HEK293 (cell line): ENCODE measurements at regions not wholly inside any gene's neighbourhood (a gene's known extent, or its start where the extent isn't known, plus 50 kb on each side); places are given as distances from the start of the nearest gene placed in this dataset.
A peak's percentile ranks its signal among the peaks of the same experiment; 100 is the strongest.

Experiments used
- CTCF ChIA-PET: fragments of 350-600 bp; formaldehyde crosslinking; extraction: SDS; loops from one replicate; lab custom pipeline; 2021; ENCODE audit warnings: antibody characterized with exemption; lab: Yijun Ruan, JAX
- POLR2A ChIA-PET: fragments of 300-600 bp; formaldehyde crosslinking; extraction: SDS; loops from one replicate; lab custom pipeline; 2020; ENCODE audit warnings: antibody characterized with exemption, inconsistent platforms; lab: Yijun Ruan, JAX
- H3K27ac ChIP-seq: fragments of 200-500 bp; sonication (Bioruptor generic); 2 replicates; pipeline ENCODE4 v1.5.1; 2014; ENCODE audit warnings: low read depth, low read length, control low read depth, inconsistent platforms; ENCODE audit errors: extremely low read depth
- H3K36me3 ChIP-seq, 2 experiments: fragments of 200-500 bp in 1 of 2; sonication (Bioruptor generic) in 1 of 2; 1 replicate in 1 of 2; 2 replicates in 1 of 2; pipeline ENCODE4 v1.5.1; 2014 to 2017; ENCODE audit warnings: inconsistent platforms in 2 of 2, low read length in 2 of 2; ENCODE audit not compliant: control insufficient read depth in 2 of 2, insufficient read depth in 1 of 2
- H3K4me1 ChIP-seq: fragments of 200-500 bp; sonication (Bioruptor generic); 2 replicates; pipeline ENCODE4 v1.5.1; 2014; ENCODE audit warnings: mild to moderate bottlenecking, low read length, inconsistent platforms; ENCODE audit not compliant: control insufficient read depth, insufficient read depth
- H3K4me3 ChIP-seq: 2 replicates; pipeline ENCODE4 v1.5.1; 2011; ENCODE audit warnings: low read depth, mild to moderate bottlenecking, control low read depth, low read length, moderate library complexity
- H3K9me3 ChIP-seq: fragments of 200-500 bp; sonication (Bioruptor generic); 2 replicates; pipeline ENCODE4 v1.5.1; 2014; ENCODE audit warnings: low read depth, low read length, inconsistent platforms; ENCODE audit not compliant: control insufficient read depth, insufficient read depth
- AEBP2 ChIP-seq: fragments of 450-650 bp; formaldehyde crosslinking; IDR thresholded peaks from 2 replicates; pipeline ENCODE4 v1.5.1; 2016; ENCODE audit warnings: missing biosample characterization, missing genetic modification characterization, borderline replicate concordance
- CTCF ChIP-seq: fragments of 450-650 bp; formaldehyde crosslinking; IDR thresholded peaks from 2 replicates; pipeline ENCODE4 v1.5.1; 2016; ENCODE audit warnings: missing biosample characterization, missing genetic modification characterization
- ELK4 ChIP-seq: IDR thresholded peaks from 2 replicates; pipeline ENCODE4 v1.6.1; 2011; ENCODE audit warnings: mild to moderate bottlenecking, low read depth, low read length, borderline replicate concordance
- HIC1 ChIP-seq: fragments of 450-650 bp; formaldehyde crosslinking; IDR thresholded peaks from 2 replicates; pipeline ENCODE4 v1.5.1; 2016; ENCODE audit warnings: missing biosample characterization, missing genetic modification characterization
- IKZF3 ChIP-seq: fragments of 450-650 bp; IDR thresholded peaks from 2 replicates; pipeline ENCODE4 v1.5.0; 2018; ENCODE audit warnings: missing biosample characterization, mild to moderate bottlenecking, missing genetic modification characterization, moderate library complexity
- PATZ1 ChIP-seq: fragments of 450-650 bp; formaldehyde crosslinking; IDR thresholded peaks from 2 replicates; pipeline ENCODE4 v1.5.1; 2016; ENCODE audit warnings: missing biosample characterization, missing genetic modification characterization
- PRDM10 ChIP-seq: fragments of 450-650 bp; formaldehyde crosslinking; IDR thresholded peaks from 2 replicates; pipeline ENCODE4 v1.5.1; 2016; ENCODE audit warnings: missing biosample characterization, missing genetic modification characterization
- SALL2 ChIP-seq: fragments of 450-650 bp; formaldehyde crosslinking; IDR thresholded peaks from 2 replicates; pipeline ENCODE4 v1.5.0; 2017; ENCODE audit warnings: missing biosample characterization, mild to moderate bottlenecking, missing genetic modification characterization, borderline replicate concordance
- TRIM28 ChIP-seq: IDR thresholded peaks from 2 replicates; pipeline ENCODE4 v1.6.1; 2011; ENCODE audit warnings: low read length, control low read depth, borderline replicate concordance
- ZNF174 ChIP-seq: fragments of 450-650 bp; formaldehyde crosslinking; IDR thresholded peaks from 2 replicates; pipeline ENCODE4 v1.5.0; 2017; ENCODE audit warnings: missing biosample characterization, mild to moderate bottlenecking, missing genetic modification characterization
- ZNF341 ChIP-seq: fragments of 450-650 bp; formaldehyde crosslinking; IDR thresholded peaks from 2 replicates; pipeline ENCODE4; 2016; ENCODE audit warnings: low read depth, missing biosample characterization, missing genetic modification characterization
- ZNF416 ChIP-seq: fragments of 450-650 bp; formaldehyde crosslinking; IDR thresholded peaks from 2 replicates; pipeline ENCODE4 v1.5.1; 2016; ENCODE audit warnings: missing biosample characterization, missing genetic modification characterization
- ZNF513 ChIP-seq: fragments of 450-650 bp; IDR thresholded peaks from 2 replicates; pipeline ENCODE4 v1.5.1; 2018; ENCODE audit warnings: missing biosample characterization, missing genetic modification characterization
- ZNF514 ChIP-seq: fragments of 450-650 bp; formaldehyde crosslinking; IDR thresholded peaks from 2 replicates; pipeline ENCODE4 v1.5.1; 2016; ENCODE audit warnings: missing biosample characterization, missing genetic modification characterization
- ZNF521 ChIP-seq: fragments of 450-650 bp; formaldehyde crosslinking; IDR thresholded peaks from 2 replicates; pipeline ENCODE4 v1.5.1; 2017; ENCODE audit warnings: missing biosample characterization, mild to moderate bottlenecking, missing genetic modification characterization
- ZNF610 ChIP-seq: fragments of 450-650 bp; formaldehyde crosslinking; IDR thresholded peaks from 2 replicates; pipeline ENCODE4 v1.5.1; 2016; ENCODE audit warnings: missing biosample characterization, missing genetic modification characterization, borderline replicate concordance
- ZNF623 ChIP-seq: fragments of 450-650 bp; formaldehyde crosslinking; IDR thresholded peaks from 2 replicates; pipeline ENCODE4 v1.5.1; 2016; ENCODE audit warnings: missing biosample characterization, missing genetic modification characterization
- ZNF664 ChIP-seq: fragments of 450-650 bp; formaldehyde crosslinking; IDR thresholded peaks from 2 replicates; pipeline ENCODE4 v1.5.1; 2016; ENCODE audit warnings: missing biosample characterization, missing genetic modification characterization
- ZNF768 ChIP-seq: fragments of 450-650 bp; formaldehyde crosslinking; IDR thresholded peaks from 2 replicates; pipeline ENCODE4 v1.5.1; 2018; ENCODE audit warnings: missing biosample characterization, mild to moderate bottlenecking, missing genetic modification characterization
- ZNF791 ChIP-seq: fragments of 450-650 bp; formaldehyde crosslinking; IDR thresholded peaks from 2 replicates; pipeline ENCODE4 v1.5.1; 2016; ENCODE audit warnings: missing biosample characterization, missing genetic modification characterization
- ZSCAN23 ChIP-seq: fragments of 450-650 bp; formaldehyde crosslinking; IDR thresholded peaks from 2 replicates; pipeline ENCODE4 v1.5.1; 2016; ENCODE audit warnings: missing biosample characterization, missing genetic modification characterization

- Histone ChIP-seq H3K27ac (no peak overlapping the region), H3K4me1 (no peaks in the 10 kb centered on the region), H3K4me3 (no peak overlapping the region), H3K9me3 (no peaks in the 10 kb centered on the region), H3K36me3 (no peaks in the 10 kb centered on the region)
- ChIA-PET CTCF (no interaction called here), POLR2A (no interaction called here)
- TF ChIP-seq ZNF768 (tag by site-specific recombination) (no peak), PATZ1 (no peak), PRDM10 (tag by site-specific recombination) (no peak), ZNF791 (tag by site-specific recombination) (no peak), ZNF610 (tag by site-specific recombination) (no peak), ZNF664 (tag by site-specific recombination) (no peak), TRIM28 (peak; percentile 74; the same call in 1 of the 2 replicates), AEBP2 (tag by site-specific recombination) (no peak), ZSCAN23 (tag by site-specific recombination) (no peak)
Observed at GRCh38 chr9:79184831-79185230, 386.9 kb upstream of the TLE4 start.

- ChIA-PET POLR2A (interaction anchor here (0.6 kb wide), 1 partner anchor 384 kb away, joined by 3 read pairs; no protein-coding TSS in a partner anchor), CTCF (interaction anchor here (1.1 kb wide), 1 partner anchor 9 kb away, joined by 3 read pairs; no protein-coding TSS in a partner anchor)
- Histone ChIP-seq H3K4me1 (no peaks in the 10 kb centered on the region), H3K36me3 (no peaks in the 10 kb centered on the region), H3K4me3 (no peak overlapping the region), H3K9me3 (no peaks in the 10 kb centered on the region), H3K27ac (no peak overlapping the region)
- TF ChIP-seq CTCF (tag by site-specific recombination) (no peak), ZNF174 (tag by site-specific recombination) (no peak), ZNF514 (tag by site-specific recombination) (no peak), ZNF791 (tag by site-specific recombination) (no peak), SALL2 (tag by site-specific recombination) (no peak), ZNF416 (tag by site-specific recombination) (no peak), ZNF513 (tag by site-specific recombination) (no peak), ELK4 (no peak), ZNF341 (tag by site-specific recombination) (no peak), ZNF521 (tag by site-specific recombination) (no peak), IKZF3 (no peak), ZNF623 (tag by site-specific recombination) (no peak), HIC1 (tag by site-specific recombination) (no peak)
Observed at GRCh38 chr9:79185866-79186265, 385.9 kb upstream of the TLE4 start.
